ENCODE measurements at regions not wholly inside any gene's neighbourhood (a gene's known extent, or its start where the extent isn't known, plus 50 kb on each side); places are given as distances from the start of the nearest gene placed in this dataset.

GRCh38 chr17:33550261-33550660, 257.2 kb upstream of the ASIC2 start:
- H3K9me3 ChIP-seq (ENCODE audit: low read depth, low read length): no peaks in the 10 kb centered on the region
- H3K4me3 ChIP-seq (ENCODE audit: insufficient read depth, low read length): no peak overlapping the region
- no peak overlapping the region for H2AFZ ChIP-seq (ENCODE audit: low read length)
- no peaks in the 10 kb centered on the region for H3K79me2 ChIP-seq (ENCODE audit: insufficient read depth, low read length)
- no peaks in the 10 kb centered on the region for H3K4me1 ChIP-seq (ENCODE audit: insufficient read depth, low read length)
- no peaks in the 10 kb centered on the region for H4K20me1 ChIP-seq (ENCODE audit: insufficient read depth, low read length)
- no peak overlapping the region for H3K27ac ChIP-seq (ENCODE audit: low read depth, low read length)
- TF ChIP-seq, protein P1, sequence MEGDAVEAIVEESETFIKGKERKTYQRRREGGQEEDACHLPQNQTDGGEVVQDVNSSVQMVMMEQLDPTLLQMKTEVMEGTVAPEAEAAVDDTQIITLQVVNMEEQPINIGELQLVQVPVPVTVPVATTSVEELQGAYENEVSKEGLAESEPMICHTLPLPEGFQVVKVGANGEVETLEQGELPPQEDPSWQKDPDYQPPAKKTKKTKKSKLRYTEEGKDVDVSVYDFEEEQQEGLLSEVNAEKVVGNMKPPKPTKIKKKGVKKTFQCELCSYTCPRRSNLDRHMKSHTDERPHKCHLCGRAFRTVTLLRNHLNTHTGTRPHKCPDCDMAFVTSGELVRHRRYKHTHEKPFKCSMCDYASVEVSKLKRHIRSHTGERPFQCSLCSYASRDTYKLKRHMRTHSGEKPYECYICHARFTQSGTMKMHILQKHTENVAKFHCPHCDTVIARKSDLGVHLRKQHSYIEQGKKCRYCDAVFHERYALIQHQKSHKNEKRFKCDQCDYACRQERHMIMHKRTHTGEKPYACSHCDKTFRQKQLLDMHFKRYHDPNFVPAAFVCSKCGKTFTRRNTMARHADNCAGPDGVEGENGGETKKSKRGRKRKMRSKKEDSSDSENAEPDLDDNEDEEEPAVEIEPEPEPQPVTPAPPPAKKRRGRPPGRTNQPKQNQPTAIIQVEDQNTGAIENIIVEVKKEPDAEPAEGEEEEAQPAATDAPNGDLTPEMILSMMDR (IDR thresholded peaks at IDR 0.05; ENCODE audit: extremely low read depth, low read depth, low read length): no peak
- no peak for DNase-seq (ENCODE audit: insufficient read length, low spot score, missing footprints)
- H3K36me3 ChIP-seq (ENCODE audit: insufficient read depth, low read length): no peaks in the 10 kb centered on the region
- no peak overlapping the region for H3K4me2 ChIP-seq (ENCODE audit: insufficient read depth, low read length)
- H3K27me3 ChIP-seq (ENCODE audit: insufficient read depth, low read length): no peaks in the 10 kb centered on the region

- Histone ChIP-seq H3K4me1 (ENCODE audit: insufficient read depth, low read length) (no peaks in the 10 kb centered on the region), H3K9me3 (ENCODE audit: low read depth, low read length) (no peaks in the 10 kb centered on the region), H3K27me3 (ENCODE audit: insufficient read depth, low read length) (no peaks in the 10 kb centered on the region), H4K20me1 (ENCODE audit: insufficient read depth, low read length) (no peaks in the 10 kb centered on the region), H3K27ac (ENCODE audit: low read depth, low read length) (no peak overlapping the region), H3K4me3 (ENCODE audit: insufficient read depth, low read length) (no peak overlapping the region), H3K36me3 (ENCODE audit: insufficient read depth, low read length) (no peaks in the 10 kb centered on the region), H3K79me2 (ENCODE audit: insufficient read depth, low read length) (no peaks in the 10 kb centered on the region), H2AFZ (ENCODE audit: low read length) (no peak overlapping the region), H3K4me2 (ENCODE audit: insufficient read depth, low read length) (no peak overlapping the region)
- TF ChIP-seq, protein P1 (IDR thresholded peaks at IDR 0.05; ENCODE audit: extremely low read depth, low read depth, low read length): no peak
- no peak for DNase-seq (ENCODE audit: insufficient read length, low spot score, missing footprints)
Measured at GRCh38 chr17:33551075-33551474, 258.0 kb upstream of the ASIC2 start.

GRCh38 chr17:33551911-33552310, 258.8 kb upstream of the ASIC2 start:
- DNase-seq (ENCODE audit: insufficient read length, low spot score, missing footprints): no peak
- H3K79me2 ChIP-seq (ENCODE audit: insufficient read depth, low read length): no peaks in the 10 kb centered on the region
- H3K4me2 ChIP-seq (ENCODE audit: insufficient read depth, low read length): no peak overlapping the region
- H3K9me3 ChIP-seq (ENCODE audit: low read depth, low read length): no peaks in the 10 kb centered on the region
- H2AFZ ChIP-seq (ENCODE audit: low read length): no peak overlapping the region
- H3K27me3 ChIP-seq (ENCODE audit: insufficient read depth, low read length): no peaks in the 10 kb centered on the region
- no peak overlapping the region for H3K4me3 ChIP-seq (ENCODE audit: insufficient read depth, low read length)
- H4K20me1 ChIP-seq (ENCODE audit: insufficient read depth, low read length): no peaks in the 10 kb centered on the region
- no peaks in the 10 kb centered on the region for H3K36me3 ChIP-seq (ENCODE audit: insufficient read depth, low read length)
- TF ChIP-seq, protein P1 (IDR thresholded peaks at IDR 0.05; ENCODE audit: extremely low read depth, low read depth, low read length): no peak
- H3K4me1 ChIP-seq (ENCODE audit: insufficient read depth, low read length): no peaks in the 10 kb centered on the region
- H3K27ac ChIP-seq (ENCODE audit: low read depth, low read length): no peak overlapping the region

GRCh38 chr17:33560165-33560564, 267.1 kb upstream of the ASIC2 start:
- Histone ChIP-seq H3K4me2 (ENCODE audit: insufficient read depth, low read length) (no peak overlapping the region), H3K4me1 (ENCODE audit: insufficient read depth, low read length) (no peaks in the 10 kb centered on the region), H2AFZ (ENCODE audit: low read length) (no peak overlapping the region), H4K20me1 (ENCODE audit: insufficient read depth, low read length) (no peaks in the 10 kb centered on the region), H3K79me2 (ENCODE audit: insufficient read depth, low read length) (no peaks in the 10 kb centered on the region), H3K36me3 (ENCODE audit: insufficient read depth, low read length) (no peaks in the 10 kb centered on the region), H3K9me3 (ENCODE audit: low read depth, low read length) (no peaks in the 10 kb centered on the region), H3K4me3 (ENCODE audit: insufficient read depth, low read length) (no peak overlapping the region), H3K27ac (ENCODE audit: low read depth, low read length) (no peak overlapping the region), H3K27me3 (ENCODE audit: insufficient read depth, low read length) (no peaks in the 10 kb centered on the region)
- TF ChIP-seq, protein P1 (IDR thresholded peaks at IDR 0.05; ENCODE audit: extremely low read depth, low read depth, low read length): no peak
- no peak for DNase-seq (ENCODE audit: insufficient read length, low spot score, missing footprints)
